GM23338 (cell line): ENCODE measurements at regions not wholly inside any gene's neighbourhood (a gene's known extent, or its start where the extent isn't known, plus 50 kb on each side); places are given as distances from the start of the nearest gene placed in this dataset.

ENCODE experiments used
- ATAC-seq: fragments of 200-7000 bp; cut with Tn5 transposase; 3 replicates; pipeline ENCODE4 v1.9.1; 2020
- DNase-seq: peaks from one replicate; pipeline ENCODE4 v3.0.0-alpha.2; 2015; ENCODE audit warnings: low spot score
- H2AFZ ChIP-seq: fragments of 200-600 bp; sonication (generic); 2 replicates; pipeline ENCODE4 v1.8.0; 2016; ENCODE audit warnings: antibody characterized with exemption, mild to moderate bottlenecking, moderate library complexity
- H3F3A ChIP-seq: fragments of 200-600 bp; sonication (generic); replicated peaks from 2 replicates; pipeline ENCODE4 v1.8.0; 2017; ENCODE audit warnings: antibody characterized with exemption, mixed run types, low read depth
- H3K27ac ChIP-seq: fragments of 200-600 bp; sonication (generic); 2 replicates; pipeline ENCODE4 v1.6.1; 2016; ENCODE audit warnings: low read depth
- H3K27me3 ChIP-seq: fragments of 200-600 bp; sonication (generic); 2 replicates; pipeline ENCODE4 v1.8.0; 2016; ENCODE audit warnings: mild to moderate bottlenecking, mixed run types, moderate library complexity; ENCODE audit not compliant: insufficient read depth
- H3K36me3 ChIP-seq: fragments of 200-600 bp; sonication (generic); 2 replicates; pipeline ENCODE4 v1.8.0; 2016; ENCODE audit warnings: mild to moderate bottlenecking; ENCODE audit not compliant: insufficient read depth
- H3K4me1 ChIP-seq: fragments of 200-600 bp; sonication (generic); 2 replicates; pipeline ENCODE4 v1.8.0; 2016; ENCODE audit warnings: mild to moderate bottlenecking, moderate library complexity; ENCODE audit not compliant: insufficient read depth
- H3K4me2 ChIP-seq: fragments of 200-600 bp; sonication (generic); 2 replicates; pipeline ENCODE4 v1.7.1; 2017; ENCODE audit warnings: mixed run types
- H3K4me3 ChIP-seq: fragments of 200-600 bp; sonication (generic); 2 replicates; pipeline ENCODE4 v1.6.1; 2016; ENCODE audit warnings: mixed run types
- H3K79me2 ChIP-seq: fragments of 200-600 bp; sonication (generic); replicated peaks from 2 replicates; pipeline ENCODE4 v1.8.0; 2017; ENCODE audit warnings: mild to moderate bottlenecking; ENCODE audit not compliant: insufficient read depth
- H3K9me2 ChIP-seq: fragments of 200-600 bp; sonication (generic); 2 replicates; pipeline ENCODE4 v1.8.0; 2017; ENCODE audit not compliant: insufficient read depth
- H4K20me1 ChIP-seq: fragments of 200-600 bp; sonication (generic); replicated peaks from 2 replicates; pipeline ENCODE4 v1.8.0; 2017; ENCODE audit warnings: mild to moderate bottlenecking; ENCODE audit not compliant: insufficient read depth
- H3K27ac Mint-ChIP-seq: 2 replicates; pipeline ENCODE4 v1.8.0; 2020; ENCODE audit warnings: inconsistent platforms, mild to moderate bottlenecking, moderate library complexity, mixed read lengths
- H3K27me3 Mint-ChIP-seq: 3 replicates; pipeline ENCODE4 v1.8.0; 2022; ENCODE audit warnings: low read depth, mild to moderate bottlenecking, moderate library complexity, mixed read lengths, inconsistent platforms; ENCODE audit not compliant: insufficient read depth, poor library complexity
- H3K36me3 Mint-ChIP-seq: 3 replicates; pipeline ENCODE4 v1.8.0; 2021; ENCODE audit warnings: low read depth, mild to moderate bottlenecking, inconsistent platforms, moderate library complexity, mixed read lengths
- H3K4me1 Mint-ChIP-seq: 3 replicates; pipeline ENCODE4 v1.8.0; 2020; ENCODE audit warnings: mild to moderate bottlenecking, inconsistent platforms, mixed read lengths
- H3K4me3 Mint-ChIP-seq: 3 replicates; pipeline ENCODE4 v1.8.0; 2021; ENCODE audit warnings: moderate library complexity, mild to moderate bottlenecking, inconsistent platforms, mixed read lengths
- H3K9me3 Mint-ChIP-seq: 3 replicates; pipeline ENCODE4 v1.8.0; 2020; ENCODE audit warnings: moderate library complexity, mild to moderate bottlenecking, inconsistent platforms, mixed read lengths
- ETS1 ChIP-seq: IDR thresholded peaks from 2 replicates; pipeline ENCODE4 v1.6.1; 2016; ENCODE audit warnings: antibody characterized with exemption
- EZH2 ChIP-seq: fragments of 200-600 bp; sonication (generic); IDR thresholded peaks from one replicate; pipeline ENCODE4 v1.8.0; 2017; ENCODE audit warnings: antibody characterized with exemption, mild to moderate bottlenecking, low read depth; ENCODE audit not compliant: unreplicated experiment
- EZH2phosphoT487 ChIP-seq: fragments of 200-600 bp; sonication (generic); IDR thresholded peaks from one replicate; pipeline ENCODE4 v1.8.1; 2018; ENCODE audit warnings: antibody characterized with exemption; ENCODE audit not compliant: unreplicated experiment
- JUNB ChIP-seq: IDR thresholded peaks from one replicate; pipeline ENCODE4 v1.6.1; 2016; ENCODE audit warnings: antibody characterized with exemption; ENCODE audit not compliant: unreplicated experiment
- NANOG ChIP-seq: IDR thresholded peaks from 2 replicates; pipeline ENCODE4 v1.6.1; 2016; ENCODE audit warnings: antibody characterized with exemption, borderline replicate concordance
- POLR2AphosphoS5 ChIP-seq: IDR thresholded peaks from 2 replicates; pipeline ENCODE4 v1.6.1; 2016; ENCODE audit warnings: antibody characterized with exemption, low read depth
- ZNF114 ChIP-seq: fragments of 250-450 bp; sonication (Bioruptor Pico); IDR thresholded peaks from 2 replicates; pipeline ENCODE4 v1.5.0; 2020; ENCODE audit warnings: mild to moderate bottlenecking, moderate library complexity
- ZNF331 ChIP-seq: fragments of 250-450 bp; sonication (Bioruptor Pico); IDR thresholded peaks from 2 replicates; pipeline ENCODE4 v1.5.0; 2020; ENCODE audit warnings: low read depth, mild to moderate bottlenecking, moderate library complexity
- TF ChIP-seq, protein P1 (sequence below): IDR thresholded peaks from one replicate; pipeline ENCODE4 v1.6.1; 2018; ENCODE audit warnings: antibody characterized with exemption; ENCODE audit not compliant: unreplicated experiment

GRCh38 chr2:100195942-100196341 is 53.6 kb upstream of the AFF3 start (continued):
- TF ChIP-seq, protein P1, sequence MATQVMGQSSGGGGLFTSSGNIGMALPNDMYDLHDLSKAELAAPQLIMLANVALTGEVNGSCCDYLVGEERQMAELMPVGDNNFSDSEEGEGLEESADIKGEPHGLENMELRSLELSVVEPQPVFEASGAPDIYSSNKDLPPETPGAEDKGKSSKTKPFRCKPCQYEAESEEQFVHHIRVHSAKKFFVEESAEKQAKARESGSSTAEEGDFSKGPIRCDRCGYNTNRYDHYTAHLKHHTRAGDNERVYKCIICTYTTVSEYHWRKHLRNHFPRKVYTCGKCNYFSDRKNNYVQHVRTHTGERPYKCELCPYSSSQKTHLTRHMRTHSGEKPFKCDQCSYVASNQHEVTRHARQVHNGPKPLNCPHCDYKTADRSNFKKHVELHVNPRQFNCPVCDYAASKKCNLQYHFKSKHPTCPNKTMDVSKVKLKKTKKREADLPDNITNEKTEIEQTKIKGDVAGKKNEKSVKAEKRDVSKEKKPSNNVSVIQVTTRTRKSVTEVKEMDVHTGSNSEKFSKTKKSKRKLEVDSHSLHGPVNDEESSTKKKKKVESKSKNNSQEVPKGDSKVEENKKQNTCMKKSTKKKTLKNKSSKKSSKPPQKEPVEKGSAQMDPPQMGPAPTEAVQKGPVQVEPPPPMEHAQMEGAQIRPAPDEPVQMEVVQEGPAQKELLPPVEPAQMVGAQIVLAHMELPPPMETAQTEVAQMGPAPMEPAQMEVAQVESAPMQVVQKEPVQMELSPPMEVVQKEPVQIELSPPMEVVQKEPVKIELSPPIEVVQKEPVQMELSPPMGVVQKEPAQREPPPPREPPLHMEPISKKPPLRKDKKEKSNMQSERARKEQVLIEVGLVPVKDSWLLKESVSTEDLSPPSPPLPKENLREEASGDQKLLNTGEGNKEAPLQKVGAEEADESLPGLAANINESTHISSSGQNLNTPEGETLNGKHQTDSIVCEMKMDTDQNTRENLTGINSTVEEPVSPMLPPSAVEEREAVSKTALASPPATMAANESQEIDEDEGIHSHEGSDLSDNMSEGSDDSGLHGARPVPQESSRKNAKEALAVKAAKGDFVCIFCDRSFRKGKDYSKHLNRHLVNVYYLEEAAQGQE, result no peak
- TF ChIP-seq ZNF114 (CRISPR knock-in tag) (no peak), EZH2phosphoT487 (no peak), JUNB (no peak), EZH2 (no peak), ETS1 (no peak)

- TF ChIP-seq ZNF331 (CRISPR knock-in tag) (no peak), EZH2 (no peak), ZNF114 (CRISPR knock-in tag) (no peak), ETS1 (no peak), POLR2AphosphoS5 (no peak), NANOG (no peak)
- H3K27ac Mint-ChIP-seq, result no peak overlapping the region
- Histone ChIP-seq H3K36me3 (no peaks in the 10 kb centered on the region), H3K27me3 (no peaks in the 10 kb centered on the region), H3K79me2 (no peaks in the 10 kb centered on the region), H3K4me3 (no peak overlapping the region), H3K27ac (no peak overlapping the region), H2AFZ (no peak overlapping the region), H3K9me2 (peaks cover 11% of the 10 kb centered on the region), H4K20me1 (no peaks in the 10 kb centered on the region), H3K4me2 (no peak overlapping the region), H3K4me1 (peaks cover 13% of the 10 kb centered on the region; the same call in 1 of the 2 replicates), H3F3A (no peaks in the 10 kb centered on the region)
- H3K9me3 Mint-ChIP-seq, result no peaks in the 10 kb centered on the region; the same call in 2 of the 3 replicates
- DNase-seq (no peak), ATAC-seq (no peak)
- peaks cover 21% of the 10 kb centered on the region for H3K4me1 Mint-ChIP-seq
- H3K27me3 Mint-ChIP-seq, result peaks cover 10% of the 10 kb centered on the region
- no peak overlapping the region for H3K4me3 Mint-ChIP-seq
- H3K36me3 Mint-ChIP-seq, result no peaks in the 10 kb centered on the region
Measured at GRCh38 chr2:100194951-100195350, 52.6 kb upstream of the AFF3 start.
